ENCODE measurements at regions not wholly inside any gene's neighbourhood (a gene's known extent, or its start where the extent isn't known, plus 50 kb on each side); places are given as distances from the start of the nearest gene placed in this dataset.

- Mint-ChIP-seq H3K9me3 (ENCODE audit: unreplicated experiment) (no peaks in the 10 kb centered on the region), H3K4me1 (ENCODE audit: low read depth, unreplicated experiment) (peaks cover 20% of the 10 kb centered on the region), H3K27me3 (ENCODE audit: low read depth, unreplicated experiment) (no peaks in the 10 kb centered on the region), H3K4me3 (ENCODE audit: unreplicated experiment) (no peak overlapping the region), H3K36me3 (ENCODE audit: low read depth, unreplicated experiment) (no peaks in the 10 kb centered on the region), H3K27ac (ENCODE audit: unreplicated experiment) (no peak overlapping the region)
- H4K20me1 ChIP-seq (ENCODE audit: insufficient read depth, low read length): no peaks in the 10 kb centered on the region
- no peak for FAIRE-seq
- no peaks in the 10 kb centered on the region for H3K36me3 ChIP-seq (ENCODE audit: insufficient read depth, low read length)
- DNase-seq (ENCODE audit: low read depth): no peak
- H3K27me3 ChIP-seq (ENCODE audit: insufficient read depth, low read length): no peaks in the 10 kb centered on the region
- no peak overlapping the region for H3K9ac ChIP-seq (ENCODE audit: low read length)
- H3K4me2 ChIP-seq (ENCODE audit: low read length): no peak overlapping the region
- no peaks in the 10 kb centered on the region for H3K79me2 ChIP-seq (ENCODE audit: insufficient read depth, low read length)
- no peaks in the 10 kb centered on the region for H3K9me3 ChIP-seq (ENCODE audit: insufficient read depth, low read depth, low read length)
- H3K4me1 ChIP-seq (ENCODE audit: insufficient read depth, low read length): no peaks in the 10 kb centered on the region
- TF ChIP-seq, protein P1, sequence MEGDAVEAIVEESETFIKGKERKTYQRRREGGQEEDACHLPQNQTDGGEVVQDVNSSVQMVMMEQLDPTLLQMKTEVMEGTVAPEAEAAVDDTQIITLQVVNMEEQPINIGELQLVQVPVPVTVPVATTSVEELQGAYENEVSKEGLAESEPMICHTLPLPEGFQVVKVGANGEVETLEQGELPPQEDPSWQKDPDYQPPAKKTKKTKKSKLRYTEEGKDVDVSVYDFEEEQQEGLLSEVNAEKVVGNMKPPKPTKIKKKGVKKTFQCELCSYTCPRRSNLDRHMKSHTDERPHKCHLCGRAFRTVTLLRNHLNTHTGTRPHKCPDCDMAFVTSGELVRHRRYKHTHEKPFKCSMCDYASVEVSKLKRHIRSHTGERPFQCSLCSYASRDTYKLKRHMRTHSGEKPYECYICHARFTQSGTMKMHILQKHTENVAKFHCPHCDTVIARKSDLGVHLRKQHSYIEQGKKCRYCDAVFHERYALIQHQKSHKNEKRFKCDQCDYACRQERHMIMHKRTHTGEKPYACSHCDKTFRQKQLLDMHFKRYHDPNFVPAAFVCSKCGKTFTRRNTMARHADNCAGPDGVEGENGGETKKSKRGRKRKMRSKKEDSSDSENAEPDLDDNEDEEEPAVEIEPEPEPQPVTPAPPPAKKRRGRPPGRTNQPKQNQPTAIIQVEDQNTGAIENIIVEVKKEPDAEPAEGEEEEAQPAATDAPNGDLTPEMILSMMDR (IDR thresholded peaks at IDR 0.05; ENCODE audit: insufficient read depth, low read depth, low read length): no peak
- TF ChIP-seq EZH2 (IDR thresholded peaks at IDR 0.05; ENCODE audit: insufficient read depth, low read length): no peak
- H3K27ac ChIP-seq (ENCODE audit: low read depth, low read length): no peak overlapping the region
- H3K4me3 ChIP-seq (ENCODE audit: insufficient read depth, low read depth, low read length): no peak overlapping the region
- no peak overlapping the region for H2AFZ ChIP-seq (ENCODE audit: low read depth, low read length)
Measured at GRCh38 chr4:151459375-151459774, 50.4 kb downstream of the FHIP1A start.

DNA sequence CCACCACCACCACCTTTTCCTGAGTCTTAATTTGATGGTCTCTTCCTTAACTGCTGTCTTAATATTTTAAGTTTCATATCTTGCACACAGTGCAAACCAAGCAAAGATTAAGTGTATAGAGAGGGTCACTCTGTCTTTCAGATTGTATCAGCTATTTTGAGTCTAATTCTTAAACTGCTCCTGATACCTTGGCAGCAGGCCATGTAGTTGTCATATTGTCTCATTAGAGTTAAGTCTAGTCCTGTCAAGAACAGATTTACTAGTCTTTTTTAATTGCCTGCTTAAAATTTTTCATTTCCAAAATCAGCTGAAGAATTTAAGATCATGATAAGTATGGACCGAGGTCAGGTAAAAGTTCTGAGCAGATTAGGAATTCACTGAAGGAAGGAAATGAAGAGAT lies 51.5 kb downstream of the FHIP1A start:
- FAIRE-seq: no peak

DNA sequence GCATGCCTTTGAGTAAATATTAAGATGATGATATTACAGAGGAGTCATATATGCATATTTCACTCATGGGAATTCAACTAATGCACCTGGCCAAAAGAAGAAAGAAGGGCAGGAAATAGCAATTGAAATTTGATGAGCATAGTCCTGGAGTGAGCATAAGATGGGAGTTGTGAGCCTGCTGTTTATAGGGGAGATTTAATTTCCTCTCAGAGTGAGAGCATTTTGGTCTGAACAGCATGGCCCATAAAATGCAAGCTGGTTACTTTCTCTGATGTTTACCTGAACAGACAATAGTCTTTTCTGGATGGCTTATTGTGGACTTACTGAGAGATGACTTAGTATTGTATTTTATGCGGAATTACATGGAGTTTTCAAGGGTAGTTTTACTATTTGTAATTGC lies 53.6 kb downstream of the FHIP1A start:
- Histone ChIP-seq H2AFZ (ENCODE audit: low read depth, low read length) (no peak overlapping the region), H3K27ac (ENCODE audit: low read depth, low read length) (no peak overlapping the region), H4K20me1 (ENCODE audit: insufficient read depth, low read length) (no peaks in the 10 kb centered on the region), H3K27me3 (ENCODE audit: insufficient read depth, low read length) (no peaks in the 10 kb centered on the region), H3K36me3 (ENCODE audit: insufficient read depth, low read length) (no peaks in the 10 kb centered on the region), H3K4me1 (ENCODE audit: insufficient read depth, low read length) (no peaks in the 10 kb centered on the region), H3K79me2 (ENCODE audit: insufficient read depth, low read length) (no peaks in the 10 kb centered on the region), H3K9me3 (ENCODE audit: insufficient read depth, low read depth, low read length) (no peaks in the 10 kb centered on the region), H3K4me2 (ENCODE audit: low read length) (no peak overlapping the region), H3K9ac (ENCODE audit: low read length) (no peak overlapping the region), H3K4me3 (ENCODE audit: insufficient read depth, low read depth, low read length) (no peak overlapping the region)
- peaks cover 20% of the 10 kb centered on the region for H3K4me1 Mint-ChIP-seq (ENCODE audit: low read depth, unreplicated experiment)
- H3K4me3 Mint-ChIP-seq (ENCODE audit: unreplicated experiment): no peak overlapping the region
- H3K9me3 Mint-ChIP-seq (ENCODE audit: unreplicated experiment): peaks cover 5% of the 10 kb centered on the region
- H3K36me3 Mint-ChIP-seq (ENCODE audit: low read depth, unreplicated experiment): peaks cover 4% of the 10 kb centered on the region
- TF ChIP-seq, protein P1 (IDR thresholded peaks at IDR 0.05; ENCODE audit: insufficient read depth, low read depth, low read length): no peak
- no peak for TF ChIP-seq EZH2 (IDR thresholded peaks at IDR 0.05; ENCODE audit: insufficient read depth, low read length)
- DNase-seq (ENCODE audit: low read depth) (no peak), FAIRE-seq (no peak)
- no peaks in the 10 kb centered on the region for H3K27me3 Mint-ChIP-seq (ENCODE audit: low read depth, unreplicated experiment)
- H3K27ac Mint-ChIP-seq (ENCODE audit: unreplicated experiment): no peak overlapping the region

More for the DNA sequence above, 51.5 kb downstream of the FHIP1A start:
- Histone ChIP-seq H3K4me1 (ENCODE audit: insufficient read depth, low read length) (no peaks in the 10 kb centered on the region), H3K4me3 (ENCODE audit: insufficient read depth, low read depth, low read length) (no peak overlapping the region), H3K9ac (ENCODE audit: low read length) (no peak overlapping the region), H3K79me2 (ENCODE audit: insufficient read depth, low read length) (no peaks in the 10 kb centered on the region), H3K4me2 (ENCODE audit: low read length) (no peak overlapping the region), H3K36me3 (ENCODE audit: insufficient read depth, low read length) (no peaks in the 10 kb centered on the region), H3K27ac (ENCODE audit: low read depth, low read length) (no peak overlapping the region), H4K20me1 (ENCODE audit: insufficient read depth, low read length) (no peaks in the 10 kb centered on the region), H3K9me3 (ENCODE audit: insufficient read depth, low read depth, low read length) (no peaks in the 10 kb centered on the region), H2AFZ (ENCODE audit: low read depth, low read length) (no peak overlapping the region), H3K27me3 (ENCODE audit: insufficient read depth, low read length) (no peaks in the 10 kb centered on the region)
- no peak overlapping the region for H3K27ac Mint-ChIP-seq (ENCODE audit: unreplicated experiment)
- DNase-seq (ENCODE audit: low read depth): no peak
- TF ChIP-seq, protein P1 (IDR thresholded peaks at IDR 0.05; ENCODE audit: insufficient read depth, low read depth, low read length): no peak
- no peak for TF ChIP-seq EZH2 (IDR thresholded peaks at IDR 0.05; ENCODE audit: insufficient read depth, low read length)
- peaks cover 1% of the 10 kb centered on the region for H3K36me3 Mint-ChIP-seq (ENCODE audit: low read depth, unreplicated experiment)
- no peaks in the 10 kb centered on the region for H3K27me3 Mint-ChIP-seq (ENCODE audit: low read depth, unreplicated experiment)
- H3K9me3 Mint-ChIP-seq (ENCODE audit: unreplicated experiment): peaks cover 2% of the 10 kb centered on the region
- H3K4me1 Mint-ChIP-seq (ENCODE audit: low read depth, unreplicated experiment): peaks cover 20% of the 10 kb centered on the region
- no peak overlapping the region for H3K4me3 Mint-ChIP-seq (ENCODE audit: unreplicated experiment)

Measured in astrocyte (in vitro differentiated cells and primary cell).